Activated CD4-positive, alpha-beta T cell treated with anti-CD3 and anti-CD28 coated beads, Interleukin-2, amount 50 U/mL, for 1 hour (primary cell): ENCODE measurements at regions not wholly inside any gene's neighbourhood (a gene's known extent, or its start where the extent isn't known, plus 50 kb on each side); places are given as distances from the start of the nearest gene placed in this dataset.
"Not testable (repeated sequence)": the region's sequence is repeated elsewhere in the genome, so short reads cannot be mapped to it uniquely, and the experiment has no call there.

ENCODE experiments used
- DNase-seq: peaks from one replicate; pipeline ENCODE4 v3.0.0-alpha.2; 2020

DNA sequence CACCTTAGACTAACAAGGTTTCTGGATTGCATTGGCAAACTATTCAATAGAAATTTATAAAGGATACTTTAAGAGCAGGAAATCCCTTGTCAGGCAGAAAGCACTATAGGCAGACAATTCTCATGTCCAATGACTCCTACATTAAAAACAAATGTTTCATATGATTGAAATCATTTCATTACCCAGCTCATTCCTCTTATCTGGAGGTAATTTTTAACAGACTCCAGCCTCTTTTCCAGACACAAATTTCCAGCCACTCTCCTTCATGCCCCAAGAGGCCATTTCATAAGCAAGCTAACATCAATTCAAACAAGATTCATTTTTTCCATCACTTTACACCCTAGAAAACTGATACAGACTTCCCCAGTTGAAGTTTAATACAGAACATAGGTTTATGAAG lies 495.1 kb upstream of the FRG1 start:
- no peak for DNase-seq

DNA sequence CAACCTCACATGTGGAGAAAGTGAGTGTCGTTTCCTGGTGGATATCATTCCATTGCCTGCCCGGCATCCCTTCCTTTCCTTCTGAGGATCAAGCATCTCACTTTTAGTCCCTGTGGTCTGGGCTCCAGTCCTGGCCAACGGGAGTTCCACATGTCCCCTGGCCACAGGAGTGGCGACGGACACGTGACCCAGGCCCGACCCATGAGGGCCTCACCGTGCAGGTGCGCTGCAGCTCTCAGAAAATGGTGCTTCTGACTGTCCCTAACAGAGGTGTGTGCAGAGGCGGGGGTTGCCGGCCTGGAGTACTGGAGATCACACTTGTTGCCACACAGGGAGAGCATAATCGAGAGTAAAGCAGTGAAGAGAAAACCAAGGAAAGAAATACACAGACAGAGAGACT lies 476.9 kb upstream of the FRG1 start:
- no peak for DNase-seq

DNA sequence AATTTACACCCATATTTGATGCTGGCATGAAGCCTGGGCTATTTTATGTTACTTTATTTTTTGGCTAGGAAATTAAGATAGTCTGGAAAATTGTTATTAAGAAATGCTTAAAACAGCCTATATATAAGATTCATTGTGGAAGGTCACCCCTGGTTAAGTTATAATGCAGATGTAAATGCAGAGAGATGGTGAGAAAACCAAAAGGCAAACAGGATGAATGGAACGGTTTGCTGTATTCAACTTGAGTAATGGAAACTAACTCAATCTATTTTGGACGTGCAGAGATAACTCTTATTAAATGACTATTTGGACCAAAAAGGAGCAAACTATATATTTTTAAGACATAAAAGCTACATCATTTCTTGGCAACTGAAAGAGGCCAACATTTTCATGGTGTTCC lies 446.3 kb upstream of the FRG1 start:
- no peak for DNase-seq

- DNase-seq: no peak
These were observed 443.2 kb upstream of the FRG1 start for GRCh38 chr4:189497516-189497915.

GRCh38 chr4:189497996-189498395 lies 442.7 kb upstream of the FRG1 start:
- no peak for DNase-seq

GRCh38 chr4:189498457-189498856 lies 442.2 kb upstream of the FRG1 start:
- no peak for DNase-seq

- no peak for DNase-seq
These were observed 441.0 kb upstream of the FRG1 start for GRCh38 chr4:189499696-189500095.

- no peak for DNase-seq
These were observed 439.7 kb upstream of the FRG1 start for GRCh38 chr4:189500970-189501369.

- no peak for DNase-seq
These were observed 437.7 kb upstream of the FRG1 start for GRCh38 chr4:189502841-189503435.

- DNase-seq: no peak
These were observed 436.5 kb upstream of the FRG1 start for GRCh38 chr4:189504220-189504619.

DNA sequence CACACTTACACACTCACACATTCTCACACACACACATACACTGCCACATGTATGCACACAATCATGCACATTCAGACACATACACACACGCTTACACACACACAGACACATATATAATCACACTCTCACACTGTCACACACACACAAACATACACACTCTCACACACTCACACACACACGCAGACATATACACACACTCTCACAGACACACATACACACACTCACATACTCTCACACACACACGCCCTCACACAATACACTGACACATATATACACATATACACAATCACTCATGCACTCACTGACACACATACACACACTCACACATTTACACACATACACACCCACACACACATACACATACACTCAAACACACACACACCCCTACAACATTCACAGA lies 435.3 kb upstream of the FRG1 start:
- DNase-seq: no peak

DNA sequence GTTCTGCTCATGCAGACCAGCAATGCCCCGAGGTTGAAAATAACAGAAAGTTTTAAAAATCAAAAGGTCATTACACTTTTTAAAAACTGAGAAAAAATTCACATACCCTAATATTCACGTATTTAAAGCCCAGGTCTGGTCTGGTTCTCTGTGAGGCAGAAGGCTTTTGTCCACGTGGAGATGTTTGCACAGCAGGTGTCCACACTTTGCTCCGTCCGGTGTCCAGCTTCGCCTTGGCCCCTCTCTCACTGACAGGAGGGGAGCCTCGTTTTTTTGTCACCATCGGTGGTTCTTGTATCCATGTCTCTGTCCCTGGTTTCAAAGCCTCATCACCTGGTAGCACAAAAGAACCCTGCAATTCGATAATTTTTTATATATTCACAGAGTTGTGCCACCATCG lies 434.6 kb upstream of the FRG1 start:
- DNase-seq: no peak

DNA sequence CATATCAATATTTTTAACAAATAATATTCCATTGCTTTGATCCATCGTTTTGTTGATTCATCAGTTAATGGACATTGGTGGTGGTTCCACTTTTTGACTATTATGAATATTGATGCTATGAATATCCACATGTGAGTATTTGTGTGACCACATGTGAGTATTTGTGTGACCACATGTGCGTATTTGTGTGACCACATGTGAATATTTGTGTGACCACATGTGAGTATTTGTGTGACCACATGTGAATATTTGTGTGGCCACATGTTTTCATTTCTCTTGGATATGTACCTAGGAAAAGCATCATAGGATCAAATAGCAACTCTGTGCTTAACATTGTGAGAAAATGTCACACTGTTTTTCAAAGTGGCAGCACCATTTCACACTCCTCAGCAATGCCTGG lies 433.6 kb upstream of the FRG1 start:
- DNase-seq: no peak

DNA sequence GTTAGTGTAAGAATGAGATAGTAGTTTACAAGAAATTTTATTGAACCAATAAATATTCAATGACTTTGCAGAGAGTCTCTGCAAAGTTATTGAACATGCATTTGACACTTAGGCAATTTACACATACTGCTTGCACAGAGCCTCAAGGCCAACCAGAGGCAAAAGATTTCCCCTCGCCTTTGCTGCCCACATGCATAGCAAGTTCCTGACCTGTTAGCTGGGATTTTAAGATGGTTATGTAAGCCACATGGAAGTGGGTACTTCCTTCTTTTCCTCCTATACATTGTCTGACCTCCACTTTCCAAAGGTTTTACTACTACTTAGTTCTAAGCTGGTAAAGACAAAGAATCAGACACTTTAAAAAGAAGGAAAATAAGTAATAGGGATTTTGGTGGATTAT lies 430.1 kb upstream of the FRG1 start:
- DNase-seq: no peak

DNA sequence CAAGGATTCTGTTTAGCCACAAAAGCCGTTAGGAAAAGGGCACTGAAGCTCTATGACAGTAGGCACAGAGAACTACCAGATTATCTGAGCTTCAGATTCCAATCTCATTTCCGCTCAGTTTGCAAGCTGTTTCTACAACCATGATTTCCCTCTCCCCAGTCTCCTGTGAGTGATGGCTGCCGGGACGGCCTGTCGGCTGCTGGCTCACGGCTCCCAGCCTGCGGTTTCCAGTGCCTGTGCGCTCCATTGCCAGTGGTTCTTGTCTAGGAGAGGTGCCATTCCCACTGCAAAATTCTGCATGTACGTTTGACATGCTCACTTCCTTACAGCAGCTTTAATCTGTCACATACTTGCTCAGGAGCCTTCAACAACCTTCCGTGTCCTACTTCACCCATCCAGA lies 429.1 kb upstream of the FRG1 start:
- no peak for DNase-seq

DNA sequence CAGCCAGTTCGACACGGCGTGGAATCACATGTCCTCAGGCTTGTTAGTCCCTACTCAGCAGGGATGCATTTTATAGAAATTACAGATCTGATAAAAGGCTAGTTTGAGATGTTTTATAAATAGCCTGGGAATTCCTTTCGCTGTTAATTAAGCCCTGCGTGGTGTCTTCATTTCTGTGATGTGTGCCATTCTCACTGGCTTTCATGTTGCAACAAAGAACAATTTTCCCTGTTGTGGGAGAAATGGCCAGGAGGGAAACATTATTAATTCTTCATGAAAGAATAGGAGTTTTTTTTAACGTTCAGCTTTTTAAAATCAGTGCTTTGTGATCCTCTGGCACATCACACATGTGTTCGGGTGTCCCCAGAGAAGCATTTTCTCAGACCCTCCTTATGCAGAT lies 427.3 kb upstream of the FRG1 start:
- DNase-seq: no peak

GRCh38 chr4:189514209-189514608 lies 426.5 kb upstream of the FRG1 start:
- no peak for DNase-seq

GRCh38 chr4:189516902-189517301 lies 423.8 kb upstream of the FRG1 start:
- no peak for DNase-seq

GRCh38 chr4:189519186-189519585 lies 421.5 kb upstream of the FRG1 start:
- no peak for DNase-seq

- DNase-seq: no peak
These were observed 415.4 kb upstream of the FRG1 start for GRCh38 chr4:189525304-189525703.

GRCh38 chr4:189530848-189531247 lies 409.8 kb upstream of the FRG1 start:
- no peak for DNase-seq

GRCh38 chr4:189533603-189534002 lies 407.1 kb upstream of the FRG1 start:
- DNase-seq: no peak

DNA sequence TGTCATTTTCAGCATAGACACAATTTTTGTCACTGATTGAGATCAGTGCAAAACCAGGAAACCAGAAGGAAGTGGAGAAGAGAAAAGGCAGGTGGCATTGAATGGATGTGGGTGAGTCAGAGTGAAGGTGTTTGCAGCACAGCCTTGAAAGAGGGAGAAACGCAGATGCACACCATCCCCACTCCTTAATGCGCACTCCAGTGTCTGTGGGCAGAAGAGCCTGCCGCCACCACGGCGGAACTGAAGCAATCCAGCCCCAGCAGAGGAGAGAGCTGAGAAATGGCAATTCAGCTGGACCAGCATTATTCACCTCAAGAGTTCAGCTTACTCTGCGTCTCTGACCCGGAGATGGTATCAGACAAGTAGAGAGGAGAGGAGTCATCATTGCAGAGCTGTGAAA lies 393.1 kb upstream of the FRG1 start:
- no peak for DNase-seq

- DNase-seq: no peak
These were observed 392.1 kb upstream of the FRG1 start for GRCh38 chr4:189548484-189549125.

GRCh38 chr4:189551931-189552670 lies 388.6 kb upstream of the FRG1 start:
- DNase-seq: not testable (repeated sequence)
